Panc1 (cell line): ENCODE measurements at regions not wholly inside any gene's neighbourhood (a gene's known extent, or its start where the extent isn't known, plus 50 kb on each side); places are given as distances from the start of the nearest gene placed in this dataset.

Experiments used
- ATAC-seq: fragments of 200-7000 bp; cut with Tn5 transposase; 2 replicates; pipeline ENCODE4 v1.9.1; 2020; ENCODE audit warnings: mild to moderate bottlenecking, moderate library complexity
- BruUV-seq: library from RNA; stranded (reverse); fragments of 400-500 nt; replicated peaks from 2 replicates; lab custom pipeline; 2021; lab: Mats Ljungman, UMichigan
- CTCF ChIA-PET: fragments of 300-600 bp; sonication (Branson Sonifier 250); formaldehyde crosslinking; loops from one replicate; lab custom pipeline; 2022; ENCODE audit warnings: antibody characterized with exemption; lab: Charles Lee
- POLR2A ChIA-PET: fragments of 300-600 bp; sonication (Branson Sonifier 250); formaldehyde crosslinking; loops from one replicate; lab custom pipeline; 2022; ENCODE audit warnings: antibody characterized with exemption; lab: Charles Lee
- DNase-seq: peaks from one replicate; pipeline ENCODE4 v3.0.0-alpha.2; 2010; ENCODE audit warnings: low read depth, low spot score
- H3K27ac ChIP-seq: 2 replicates; pipeline ENCODE4 v1.5.1; 2011; ENCODE audit warnings: mild to moderate bottlenecking, low read length, inconsistent platforms
- H3K27me3 ChIP-seq: fragments of 200-500 bp; sonication (Bioruptor generic); 2 replicates; pipeline ENCODE4 v1.6.0; 2014; ENCODE audit warnings: low read length, inconsistent platforms; ENCODE audit not compliant: control insufficient read depth, insufficient read depth
- H3K36me3 ChIP-seq: fragments of 200-500 bp; sonication (Bioruptor generic); 2 replicates; pipeline ENCODE4 v1.5.1; 2014; ENCODE audit warnings: inconsistent platforms, mild to moderate bottlenecking, low read length, moderate library complexity; ENCODE audit not compliant: control insufficient read depth, insufficient read depth
- H3K4me1 ChIP-seq: 2 replicates; pipeline ENCODE4 v1.5.1; 2011; ENCODE audit warnings: inconsistent platforms, mild to moderate bottlenecking, low read length, moderate library complexity; ENCODE audit not compliant: control insufficient read depth, insufficient read depth
- H3K4me3 ChIP-seq, 2 experiments: 2 replicates each; pipeline ENCODE4 v1.5.1; 2011 to 2012; ENCODE audit warnings: low read depth in 2 of 2, low read length in 2 of 2, mild to moderate bottlenecking in 2 of 2, inconsistent platforms in 1 of 2, moderate library complexity in 1 of 2
- H3K9me3 ChIP-seq: fragments of 200-500 bp; sonication (Bioruptor generic); 2 replicates; pipeline ENCODE4 v1.5.1; 2014; ENCODE audit warnings: low read depth, mild to moderate bottlenecking, inconsistent platforms, low read length, moderate library complexity; ENCODE audit not compliant: control insufficient read depth, insufficient read depth
- CTCF ChIP-seq: fragments of 450-650 bp; IDR thresholded peaks from 2 replicates; pipeline ENCODE4 v1.5.1; 2017; ENCODE audit warnings: mild to moderate bottlenecking
- POLR2AphosphoS5 ChIP-seq: IDR thresholded peaks from 2 replicates; pipeline ENCODE4 v1.6.1; 2012; ENCODE audit warnings: mild to moderate bottlenecking, low read depth, low read length, moderate library complexity
- REST ChIP-seq, 2 experiments: IDR thresholded peaks; 2 replicates each; pipeline ENCODE4 v1.6.1; 2011 to 2012; ENCODE audit warnings: low read depth in 2 of 2, control low read depth in 1 of 2, low read length in 1 of 2, mild to moderate bottlenecking in 1 of 2, moderate library complexity in 1 of 2; ENCODE audit not compliant: insufficient read depth in 1 of 2
- SIN3A ChIP-seq: IDR thresholded peaks from 2 replicates; pipeline ENCODE4 v1.6.1; 2012; ENCODE audit warnings: low read depth, mild to moderate bottlenecking, low read length, moderate library complexity, borderline replicate concordance; ENCODE audit not compliant: insufficient read depth
- TCF7L2 ChIP-seq: IDR thresholded peaks from 2 replicates; pipeline ENCODE4 v1.6.1; 2011; ENCODE audit warnings: mild to moderate bottlenecking, low read depth, low read length, inconsistent platforms
- in situ Hi-C: cut with HindIII; loops from 2 replicates; pipeline ENCODE4 v1.10.0; 2016; ENCODE audit warnings: low sequenced_read_pairs, low pct_unique_long_range_greater_than_20kb
- intact Hi-C: fragments of 100-400 bp; cut with micrococcal nuclease; formaldehyde crosslinking; loops from one replicate; pipeline ENCODE4 v1.10.0; 2022; ENCODE audit not compliant: unreplicated experiment

- H3K36me3 ChIP-seq = no peaks in the 10 kb centered on the region
Observed at GRCh38 chr19:30163663-30164062, 208.5 kb upstream of the ZNF536 start.

GRCh38 chr19:30165228-30165813 is 206.9 kb upstream of the ZNF536 start:
- in situ Hi-C loops = no loop called here
- DNase-seq (no peak), ATAC-seq (no peak)
- ChIA-PET POLR2A (no interaction called here), CTCF (no interaction called here)
- intact Hi-C loops = no loop called here
- Histone ChIP-seq H3K36me3 (no peaks in the 10 kb centered on the region), H3K27ac (no peak overlapping the region), H3K4me1 (no peaks in the 10 kb centered on the region), H3K9me3 (no peaks in the 10 kb centered on the region), H3K4me3 (no peak overlapping the region), H3K27me3 (peaks cover 9% of the 10 kb centered on the region; the same call in 1 of the 2 replicates)
- TF ChIP-seq REST (IDR thresholded peaks at IDR 0.05; ENCODE audit: insufficient read depth in 1 of 2, low read depth in 2 of 2, low read length in 1 of 2) (no peak), TCF7L2 (no peak), SIN3A (no peak), CTCF (no peak), POLR2AphosphoS5 (no peak)
- BruUV-seq = no TSS peak

More at GRCh38 chr19:30163663-30164062, 208.5 kb upstream of the ZNF536 start:
- BruUV-seq = no TSS peak
- no peak for DNase-seq
- in situ Hi-C loops = no loop called here
- Histone ChIP-seq H3K9me3 (no peaks in the 10 kb centered on the region), H3K27me3 (peaks cover 9% of the 10 kb centered on the region; the same call in 1 of the 2 replicates), H3K4me1 (no peaks in the 10 kb centered on the region), H3K4me3 (no peak overlapping the region), H3K27ac (no peak overlapping the region)
- no peak for TF ChIP-seq SIN3A
- no peak for TF ChIP-seq CTCF
- no peak for TF ChIP-seq POLR2AphosphoS5
- TF ChIP-seq REST (IDR thresholded peaks at IDR 0.05; ENCODE audit: insufficient read depth in 1 of 2, low read depth in 2 of 2, low read length in 1 of 2) = no peak
- no peak for TF ChIP-seq TCF7L2
- no peak for ATAC-seq
- ChIA-PET CTCF (no interaction called here), POLR2A (no interaction called here)
- intact Hi-C loops = no loop called here
